Uterus (tissue), 2 donors: ENCODE measurements at regions not wholly inside any gene's neighbourhood (a gene's known extent, or its start where the extent isn't known, plus 50 kb on each side); places are given as distances from the start of the nearest gene placed in this dataset.

Experiments used
- POLR2A ChIP-seq, 2 donors: fragments of 450-650 bp; IDR thresholded peaks; one replicate each; pipeline ENCODE4 v1.6.1; 2016; ENCODE audit warnings: antibody characterized with exemption in 2 of 2, mild to moderate bottlenecking in 1 of 2, moderate library complexity in 1 of 2
- TF ChIP-seq, protein P1 (sequence below), 4 experiments: fragments of 200-600 bp in 2 of 4; fragments of 450-650 bp in 2 of 4; sonication (generic) in 2 of 4; IDR thresholded peaks; one replicate each; pipeline ENCODE4 v1.5.1; 2016 to 2019; ENCODE audit warnings: antibody characterized with exemption in 4 of 4, mild to moderate bottlenecking in 2 of 4, moderate library complexity in 1 of 4

DNA sequence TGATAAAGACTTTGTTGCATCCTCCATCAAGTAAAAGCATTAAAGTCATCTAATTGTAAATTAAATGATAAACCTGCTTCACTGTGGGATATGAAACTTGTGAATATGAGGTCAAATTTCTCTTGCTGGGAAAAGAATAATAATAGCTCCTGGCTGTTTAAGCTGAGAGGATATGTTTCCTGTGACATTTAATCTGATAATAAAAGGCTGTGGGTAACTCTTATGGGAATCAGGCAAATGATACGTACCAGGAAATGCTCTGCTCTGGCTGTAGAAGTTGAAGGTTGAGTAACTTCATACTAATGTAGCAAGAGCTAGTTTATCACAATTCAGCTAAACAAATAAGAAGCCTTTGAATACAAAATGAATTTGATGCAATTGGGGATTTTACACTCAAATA is 574.6 kb downstream of the RAPGEF2 start:
- TF ChIP-seq, protein P1, sequence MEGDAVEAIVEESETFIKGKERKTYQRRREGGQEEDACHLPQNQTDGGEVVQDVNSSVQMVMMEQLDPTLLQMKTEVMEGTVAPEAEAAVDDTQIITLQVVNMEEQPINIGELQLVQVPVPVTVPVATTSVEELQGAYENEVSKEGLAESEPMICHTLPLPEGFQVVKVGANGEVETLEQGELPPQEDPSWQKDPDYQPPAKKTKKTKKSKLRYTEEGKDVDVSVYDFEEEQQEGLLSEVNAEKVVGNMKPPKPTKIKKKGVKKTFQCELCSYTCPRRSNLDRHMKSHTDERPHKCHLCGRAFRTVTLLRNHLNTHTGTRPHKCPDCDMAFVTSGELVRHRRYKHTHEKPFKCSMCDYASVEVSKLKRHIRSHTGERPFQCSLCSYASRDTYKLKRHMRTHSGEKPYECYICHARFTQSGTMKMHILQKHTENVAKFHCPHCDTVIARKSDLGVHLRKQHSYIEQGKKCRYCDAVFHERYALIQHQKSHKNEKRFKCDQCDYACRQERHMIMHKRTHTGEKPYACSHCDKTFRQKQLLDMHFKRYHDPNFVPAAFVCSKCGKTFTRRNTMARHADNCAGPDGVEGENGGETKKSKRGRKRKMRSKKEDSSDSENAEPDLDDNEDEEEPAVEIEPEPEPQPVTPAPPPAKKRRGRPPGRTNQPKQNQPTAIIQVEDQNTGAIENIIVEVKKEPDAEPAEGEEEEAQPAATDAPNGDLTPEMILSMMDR (IDR thresholded peaks at IDR 0.05): no peak
- no peak for TF ChIP-seq POLR2A (IDR thresholded peaks at IDR 0.05)
